HepG2 (cell line): ENCODE measurements at regions not wholly inside any gene's neighbourhood (a gene's known extent, or its start where the extent isn't known, plus 50 kb on each side); places are given as distances from the start of the nearest gene placed in this dataset.

Source experiments
- CTCF ChIP-seq: sonication (generic); formaldehyde crosslinking; IDR thresholded peaks from 2 replicates; pipeline ENCODE4 v1.5.0; 2020; ENCODE audit warnings: mild to moderate bottlenecking, missing genetic modification reagents, moderate library complexity
- EZH2 ChIP-seq: conservative IDR thresholded peaks from 2 replicates; pipeline ENCODE4 v1.6.1; 2012; ENCODE audit warnings: mild to moderate bottlenecking, low read depth, low read length, moderate library complexity
- GZF1 ChIP-seq: sonication (generic); formaldehyde crosslinking; IDR thresholded peaks from 2 replicates; pipeline ENCODE4 v1.5.1; 2020; ENCODE audit warnings: mild to moderate bottlenecking, missing genetic modification reagents
- MXI1 ChIP-seq: IDR thresholded peaks from 3 replicates; pipeline ENCODE4 v1.6.1; 2012; ENCODE audit warnings: low read depth, low read length, inconsistent platforms, borderline replicate concordance
- PBX3 ChIP-seq: sonication (generic); formaldehyde crosslinking; IDR thresholded peaks from 2 replicates; pipeline ENCODE4 v1.8.1; 2023; ENCODE audit warnings: missing genetic modification reagents, inconsistent platforms, borderline replicate concordance
- POLR2AphosphoS5 ChIP-seq: IDR thresholded peaks from 2 replicates; pipeline ENCODE4 v1.6.1; 2012; ENCODE audit warnings: low read depth, low read length
- ZNF7 ChIP-seq: IDR thresholded peaks from 2 replicates; pipeline ENCODE4 v1.6.1; 2016; ENCODE audit warnings: missing biosample characterization, missing genetic modification reagents

GRCh38 chr9:26551451-26551850 is 341.2 kb downstream of the CAAP1 start:
- TF ChIP-seq CTCF (no peak), MXI1 (no peak), ZNF7 (CRISPR knock-in tag) (no peak), POLR2AphosphoS5 (no peak), GZF1 (CRISPR knock-in tag) (no peak), EZH2 (no peak), PBX3 (no peak)
